Activated CD4-positive, alpha-beta T cell treated with anti-CD3 and anti-CD28 coated beads, Interleukin-2, amount 10 ng/mL, durations not matched to agents 24 days and 14 days (primary cell): ENCODE measurements at regions not wholly inside any gene's neighbourhood (a gene's known extent, or its start where the extent isn't known, plus 50 kb on each side); places are given as distances from the start of the nearest gene placed in this dataset.
"Not testable (repeated sequence)": the region's sequence is repeated elsewhere in the genome, so short reads cannot be mapped to it uniquely, and the experiment has no call there.

Source experiments
- DNase-seq: peaks from one replicate; pipeline ENCODE4 v3.0.0; 2022
- H3K27ac Mint-ChIP-seq: one replicate; pipeline ENCODE4 v1.8.0; 2022; ENCODE audit warnings: mild to moderate bottlenecking, mixed read lengths
- H3K27me3 Mint-ChIP-seq: one replicate; pipeline ENCODE4 v1.8.0; 2022; ENCODE audit warnings: mixed read lengths
- H3K36me3 Mint-ChIP-seq: one replicate; pipeline ENCODE4 v1.8.0; 2022; ENCODE audit warnings: low read depth, mild to moderate bottlenecking, mixed read lengths
- H3K4me1 Mint-ChIP-seq: one replicate; pipeline ENCODE4 v1.8.0; 2021; ENCODE audit warnings: mixed read lengths
- H3K4me3 Mint-ChIP-seq: one replicate; pipeline ENCODE4 v1.8.0; 2022; ENCODE audit warnings: mild to moderate bottlenecking, moderate library complexity, mixed read lengths
- H3K9me3 Mint-ChIP-seq: one replicate; pipeline ENCODE4 v1.8.0; 2021; ENCODE audit warnings: mixed read lengths
- intact Hi-C: fragments of 100-400 bp; cut with micrococcal nuclease; formaldehyde crosslinking; loops from one replicate; pipeline ENCODE4 v1.15.1; 2023

DNA sequence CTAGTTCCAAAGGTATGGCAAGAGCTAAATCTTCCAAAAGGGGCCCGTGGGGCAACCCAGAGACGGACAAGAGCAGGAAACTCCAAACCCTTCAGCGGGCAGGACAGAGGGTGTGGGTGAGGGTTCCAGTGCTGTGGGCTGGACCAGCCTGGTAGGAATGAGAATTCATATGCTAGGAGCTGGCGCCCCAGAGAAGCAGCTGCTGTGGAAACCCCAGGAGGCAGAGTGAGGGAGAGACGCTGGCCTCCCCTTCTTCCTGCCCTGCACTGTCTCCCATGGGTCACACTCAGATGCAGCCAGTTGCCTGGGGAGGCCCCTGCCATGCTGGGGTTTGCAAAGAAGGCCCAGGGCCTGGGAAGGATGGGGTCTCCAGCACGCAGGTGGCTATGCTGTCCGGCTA is 233.7 kb upstream of the FRG2C start:
- H3K9me3 Mint-ChIP-seq, H3K4me3 Mint-ChIP-seq, DNase-seq, intact Hi-C loops, H3K27ac Mint-ChIP-seq, H3K27me3 Mint-ChIP-seq: not testable (repeated sequence)
- Mint-ChIP-seq H3K36me3 (peaks cover 16% of the 10 kb centered on the region), H3K4me1 (peaks cover 15% of the 10 kb centered on the region)

DNA sequence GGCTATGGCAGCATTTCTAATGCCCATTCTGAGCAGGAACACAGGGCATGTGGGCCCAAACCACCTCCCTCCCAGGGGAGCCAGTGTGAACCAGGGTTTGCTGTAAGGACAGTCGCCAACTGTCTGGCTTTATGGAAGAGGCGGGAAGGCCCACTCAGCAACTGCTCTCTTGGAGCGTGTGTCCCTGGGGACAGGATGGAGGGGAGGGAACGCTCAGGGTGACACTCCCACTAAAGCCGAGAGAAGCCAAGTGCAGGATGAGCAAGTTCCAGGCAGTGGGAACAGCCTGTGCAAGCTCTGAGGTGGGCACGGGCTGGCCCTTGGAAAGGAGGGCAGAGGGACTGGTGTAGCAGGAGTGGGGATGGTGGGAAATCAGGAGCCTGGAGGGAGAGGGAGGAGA is 233.0 kb upstream of the FRG2C start:
- intact Hi-C loops, H3K9me3 Mint-ChIP-seq: not testable (repeated sequence)

DNA sequence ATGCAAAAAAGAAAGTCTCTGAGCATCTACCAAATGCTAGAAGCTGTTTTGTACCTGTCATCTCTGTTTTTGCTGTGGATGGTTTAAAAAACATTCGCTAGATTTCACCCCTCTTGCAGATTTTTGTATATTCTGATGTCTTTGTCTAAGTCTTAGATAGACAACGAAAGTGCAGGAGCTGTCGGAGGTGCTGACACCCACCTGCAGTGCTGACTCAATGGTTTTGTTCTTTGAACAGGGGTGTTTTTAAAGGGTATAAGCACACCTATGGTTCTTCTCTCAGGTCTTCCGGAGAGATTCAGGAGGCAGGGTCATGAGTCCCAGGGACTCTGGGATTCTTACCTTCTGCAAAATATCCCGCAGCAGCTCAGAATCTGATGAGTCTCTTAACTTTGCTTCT is 231.7 kb upstream of the FRG2C start:
- H3K27ac Mint-ChIP-seq, H3K9me3 Mint-ChIP-seq, H3K4me3 Mint-ChIP-seq, H3K27me3 Mint-ChIP-seq, DNase-seq, intact Hi-C loops: not testable (repeated sequence)
- Mint-ChIP-seq H3K4me1 (peaks cover 21% of the 10 kb centered on the region), H3K36me3 (peaks cover 13% of the 10 kb centered on the region)

More for the DNA sequence above, 233.0 kb upstream of the FRG2C start:
- not testable (repeated sequence) for DNase-seq, H3K27me3 Mint-ChIP-seq, H3K27ac Mint-ChIP-seq, H3K4me3 Mint-ChIP-seq
- H3K36me3 Mint-ChIP-seq: peaks cover 13% of the 10 kb centered on the region
- peaks cover 17% of the 10 kb centered on the region for H3K4me1 Mint-ChIP-seq

DNA sequence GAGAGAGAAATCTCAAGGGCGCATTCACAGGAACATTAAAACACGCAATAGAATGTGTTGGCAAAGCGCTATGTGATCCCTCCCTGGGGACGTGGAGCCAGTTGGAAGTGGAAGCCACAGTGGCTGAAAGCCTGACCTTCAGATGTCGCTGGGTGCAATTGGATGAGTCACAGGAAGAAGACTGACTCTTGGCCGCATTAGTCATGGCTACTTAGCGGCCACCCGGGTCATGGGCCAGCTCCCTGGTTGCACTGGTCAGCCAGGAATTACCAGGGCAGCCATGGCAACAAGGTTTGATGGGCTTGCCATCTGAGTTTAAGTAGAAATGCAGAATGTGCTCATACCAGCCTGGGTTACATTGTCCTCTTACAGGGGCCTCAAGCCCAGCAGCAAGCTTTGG is 231.2 kb upstream of the FRG2C start:
- H3K27me3 Mint-ChIP-seq, H3K27ac Mint-ChIP-seq, DNase-seq, intact Hi-C loops, H3K9me3 Mint-ChIP-seq: not testable (repeated sequence)
- Mint-ChIP-seq H3K36me3 (peaks cover 13% of the 10 kb centered on the region), H3K4me1 (peaks cover 21% of the 10 kb centered on the region), H3K4me3 (peak overlapping the region; percentile 32)

DNA sequence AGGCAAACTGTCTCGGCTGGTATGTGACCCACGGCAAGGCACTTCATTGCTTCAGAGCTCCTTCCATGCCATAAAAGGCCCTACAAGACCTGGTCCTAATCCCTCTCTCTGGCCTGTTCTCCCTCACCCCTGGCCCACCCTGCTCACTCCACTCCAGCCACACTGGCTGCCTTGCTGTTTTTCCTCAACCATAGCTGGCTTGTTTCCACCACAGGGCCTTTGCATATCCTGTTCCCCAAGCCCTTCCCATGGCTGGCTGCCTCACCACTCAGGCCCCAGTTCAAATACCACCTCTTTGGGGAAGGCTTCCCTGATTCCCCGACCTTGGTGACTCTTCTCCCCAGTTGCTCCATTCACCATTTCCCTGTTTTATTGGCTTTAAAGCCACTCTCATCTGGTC is 230.8 kb upstream of the FRG2C start:
- intact Hi-C loops, H3K27ac Mint-ChIP-seq, H3K27me3 Mint-ChIP-seq, DNase-seq, H3K9me3 Mint-ChIP-seq: not testable (repeated sequence)
- Mint-ChIP-seq H3K4me1 (peaks cover 21% of the 10 kb centered on the region), H3K4me3 (peak overlapping the region; percentile 32), H3K36me3 (peaks cover 13% of the 10 kb centered on the region)

DNA sequence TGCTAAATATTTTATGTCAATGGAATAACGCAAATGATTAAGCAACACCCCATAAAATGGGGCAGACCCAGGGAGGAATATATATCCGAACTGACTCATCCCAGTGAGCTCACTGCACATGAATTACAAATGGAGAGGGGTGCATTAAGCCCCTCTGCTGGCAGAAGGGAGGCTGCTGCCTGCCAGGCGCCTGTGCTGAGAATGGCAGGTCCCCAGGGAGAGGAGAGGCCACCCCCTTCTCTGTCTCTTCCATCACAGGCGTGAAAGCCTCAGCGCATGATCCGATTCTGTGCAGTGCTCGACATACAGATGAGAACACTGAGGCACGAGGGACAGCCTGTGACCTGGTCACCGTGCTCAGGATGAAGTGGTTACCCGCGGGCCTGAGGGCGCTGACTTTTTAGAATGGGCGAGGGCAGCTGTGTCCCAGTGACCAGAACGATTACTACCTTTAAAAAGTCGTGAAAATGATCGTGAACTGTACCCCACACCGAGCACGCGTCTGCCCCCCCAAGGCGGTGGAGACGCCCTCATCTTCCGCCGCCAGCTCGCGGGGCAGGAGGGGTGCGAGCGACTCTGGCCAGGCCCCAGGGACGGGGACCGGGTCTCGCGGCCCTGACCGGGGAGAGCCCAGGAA is 229.7 kb upstream of the FRG2C start:
- Mint-ChIP-seq H3K4me3 (peak overlapping the region; percentile 98), H3K4me1 (peaks cover 15% of the 10 kb centered on the region), H3K27ac (peak overlapping the region; percentile 99)
- H3K9me3 Mint-ChIP-seq, DNase-seq, H3K27me3 Mint-ChIP-seq, H3K36me3 Mint-ChIP-seq, intact Hi-C loops: not testable (repeated sequence)

DNA sequence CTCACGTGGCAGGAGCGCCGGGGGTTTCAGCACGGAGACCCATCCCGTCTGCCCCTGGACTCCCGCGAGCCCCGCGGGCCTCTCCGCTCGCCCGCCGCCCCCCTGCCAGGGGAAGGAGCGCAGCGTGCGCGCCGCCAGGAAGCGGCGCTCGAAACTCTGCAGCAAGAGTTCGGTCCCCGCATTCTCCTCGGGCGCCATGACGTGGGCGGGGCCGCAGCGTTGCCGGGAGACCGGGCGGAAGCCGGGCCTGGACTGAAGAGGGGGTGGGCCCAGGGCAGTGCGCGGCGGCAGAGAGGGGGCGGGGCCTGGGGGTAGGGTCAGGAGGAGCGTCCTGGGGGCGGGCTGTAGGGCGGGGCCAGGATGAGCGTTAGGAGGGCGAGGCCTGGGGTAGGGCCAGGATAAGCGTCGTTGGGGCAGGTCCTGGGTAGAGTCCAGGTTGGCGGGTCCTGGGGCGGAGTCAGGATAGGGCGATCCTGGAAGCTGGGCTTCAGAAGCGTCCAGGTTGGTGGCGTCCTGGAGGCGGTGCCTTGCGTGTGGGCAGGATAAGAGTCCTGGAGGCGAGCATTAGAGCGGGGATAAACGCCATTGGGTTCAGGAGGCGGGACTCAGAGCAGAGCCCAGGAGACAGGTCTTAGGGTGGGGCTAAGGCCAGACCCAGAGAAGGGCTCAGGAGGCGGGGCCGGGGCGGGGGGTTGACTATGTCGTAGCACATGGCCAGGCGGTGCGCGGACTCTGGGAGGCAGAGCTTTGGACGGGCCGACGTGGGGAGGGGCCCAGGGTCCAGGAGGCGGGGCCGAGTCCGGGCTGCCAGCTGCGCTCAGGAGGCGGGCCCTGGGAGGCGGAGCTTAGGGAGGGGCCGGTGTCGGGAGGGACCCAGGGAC is 229.0 kb upstream of the FRG2C start:
- Mint-ChIP-seq H3K4me1 (peaks cover 14% of the 10 kb centered on the region), H3K4me3 (peak overlapping the region; percentile 98), H3K27ac (peak overlapping the region; percentile 99)
- intact Hi-C loops, H3K27me3 Mint-ChIP-seq, H3K9me3 Mint-ChIP-seq, H3K36me3 Mint-ChIP-seq: not testable (repeated sequence)
- DNase-seq: peak; percentile 98

DNA sequence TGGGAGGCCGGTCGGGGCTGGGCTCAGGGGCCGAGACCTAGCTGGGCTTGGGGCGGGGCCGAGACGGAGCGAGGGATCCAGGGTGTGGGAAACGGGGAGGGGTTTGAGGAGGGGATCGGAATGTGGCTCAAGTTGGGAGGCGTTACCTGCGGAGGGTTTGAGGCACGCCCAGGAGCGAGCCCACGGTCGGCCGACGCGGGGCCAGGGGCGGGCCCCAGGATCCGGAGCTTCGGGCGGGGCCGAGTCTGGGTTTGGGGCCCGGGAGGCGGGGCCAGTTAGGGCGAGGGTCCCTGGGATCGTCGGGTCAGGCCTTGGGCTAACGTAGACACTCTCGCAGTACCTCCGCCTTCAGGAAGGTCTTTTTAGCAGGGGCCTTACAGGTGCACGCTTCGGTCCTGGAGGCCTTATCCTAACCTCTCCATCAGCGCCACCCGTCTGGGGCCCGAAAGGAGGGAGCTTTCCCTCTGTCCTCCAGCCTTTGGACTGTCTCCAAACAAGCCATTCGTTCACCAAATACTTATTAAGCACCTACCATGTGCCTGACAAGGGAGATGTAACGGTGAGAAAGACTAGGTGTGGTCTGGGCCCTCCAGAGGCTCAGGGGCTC is 228.2 kb upstream of the FRG2C start:
- intact Hi-C loops, H3K36me3 Mint-ChIP-seq, H3K9me3 Mint-ChIP-seq, H3K27me3 Mint-ChIP-seq, DNase-seq: not testable (repeated sequence)
- Mint-ChIP-seq H3K4me1 (peaks cover 14% of the 10 kb centered on the region), H3K4me3 (peak overlapping the region; percentile 98), H3K27ac (peak overlapping the region; percentile 99)

DNA sequence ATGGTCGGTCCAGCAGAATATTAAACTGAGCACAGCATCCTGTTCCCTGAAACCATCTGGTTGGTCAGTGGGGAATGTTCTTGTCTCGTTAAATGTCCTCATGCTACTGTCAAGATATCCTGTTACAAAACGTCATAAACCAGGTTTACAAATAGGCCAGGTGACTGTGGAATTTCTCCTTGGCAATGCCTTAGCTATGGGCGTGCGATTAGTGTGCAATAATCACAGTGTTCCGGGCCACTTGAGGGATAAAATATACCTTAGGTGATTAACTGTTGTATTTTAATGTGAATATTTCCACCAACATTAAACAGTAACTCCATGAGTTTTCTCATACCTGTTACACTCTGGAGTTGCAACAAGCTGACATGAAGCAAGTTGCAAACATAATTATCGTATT is 223.1 kb upstream of the FRG2C start:
- DNase-seq, H3K36me3 Mint-ChIP-seq, H3K27me3 Mint-ChIP-seq, H3K4me1 Mint-ChIP-seq, H3K4me3 Mint-ChIP-seq, H3K27ac Mint-ChIP-seq, H3K9me3 Mint-ChIP-seq, intact Hi-C loops: not testable (repeated sequence)

DNA sequence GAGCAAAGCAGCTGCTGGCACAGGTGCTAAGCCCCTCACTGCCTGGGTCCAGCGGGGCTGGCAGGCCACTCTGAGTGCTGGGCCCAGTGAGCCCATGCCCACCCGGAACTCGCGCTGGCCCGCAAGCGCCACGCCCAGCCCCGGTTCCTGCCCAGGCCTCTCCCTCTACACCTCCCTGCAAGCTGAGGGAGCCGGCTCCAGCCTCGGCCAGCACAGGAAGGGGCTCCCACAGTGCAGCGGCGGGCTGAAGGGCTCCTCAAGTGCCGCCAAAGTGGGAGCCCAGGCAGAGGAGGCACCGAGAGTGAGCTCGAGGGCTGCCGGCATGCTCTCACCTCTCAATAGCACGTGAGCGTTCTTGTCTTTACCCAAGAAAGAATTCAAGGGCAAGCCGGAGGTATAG is 219.5 kb upstream of the FRG2C start:
- H3K9me3 Mint-ChIP-seq, H3K4me3 Mint-ChIP-seq, H3K36me3 Mint-ChIP-seq, DNase-seq, intact Hi-C loops, H3K27me3 Mint-ChIP-seq, H3K4me1 Mint-ChIP-seq, H3K27ac Mint-ChIP-seq: not testable (repeated sequence)

DNA sequence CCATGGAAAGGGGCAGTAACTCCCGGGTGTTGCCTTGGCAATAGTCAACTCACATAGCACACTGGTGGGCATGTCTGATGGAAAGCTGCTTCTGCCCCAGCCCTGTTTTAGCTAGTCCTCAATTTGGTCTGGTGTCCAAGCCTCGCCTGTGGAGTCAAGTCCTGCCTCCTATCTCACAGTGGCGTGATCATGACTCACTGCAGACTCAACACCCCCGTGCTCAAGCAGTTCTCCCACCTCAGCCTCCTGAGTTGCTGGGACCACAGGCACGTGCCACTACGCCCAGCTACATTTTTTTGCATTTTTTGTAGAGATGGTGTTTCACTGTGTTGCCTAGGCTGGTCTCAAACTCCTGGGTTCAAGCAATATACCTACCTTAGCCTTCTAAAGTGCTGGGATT is 218.9 kb upstream of the FRG2C start:
- H3K36me3 Mint-ChIP-seq, H3K4me1 Mint-ChIP-seq, DNase-seq, H3K27me3 Mint-ChIP-seq, H3K27ac Mint-ChIP-seq, H3K4me3 Mint-ChIP-seq, intact Hi-C loops, H3K9me3 Mint-ChIP-seq: not testable (repeated sequence)

DNA sequence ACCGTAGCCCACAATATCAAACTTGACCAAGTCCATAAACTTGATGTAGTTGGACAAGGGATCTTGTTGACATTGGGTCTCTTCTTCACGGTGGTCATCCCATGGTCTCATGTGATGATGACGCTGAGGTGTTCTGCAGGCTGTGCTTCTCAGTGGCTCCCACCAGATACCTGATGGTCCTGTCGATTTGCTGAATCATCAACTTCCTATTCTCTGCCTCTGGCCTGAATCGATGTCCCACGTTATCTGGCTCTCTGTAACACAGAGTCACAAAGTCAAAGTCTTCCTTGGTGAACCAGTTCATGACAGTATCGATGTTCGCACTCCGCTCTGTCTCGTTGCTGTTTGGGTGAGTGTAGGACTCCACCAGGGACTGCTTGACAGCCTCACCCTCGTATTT is 217.2 kb upstream of the FRG2C start:
- H3K4me1 Mint-ChIP-seq, DNase-seq, H3K27ac Mint-ChIP-seq, H3K4me3 Mint-ChIP-seq, H3K9me3 Mint-ChIP-seq, H3K27me3 Mint-ChIP-seq, intact Hi-C loops, H3K36me3 Mint-ChIP-seq: not testable (repeated sequence)

DNA sequence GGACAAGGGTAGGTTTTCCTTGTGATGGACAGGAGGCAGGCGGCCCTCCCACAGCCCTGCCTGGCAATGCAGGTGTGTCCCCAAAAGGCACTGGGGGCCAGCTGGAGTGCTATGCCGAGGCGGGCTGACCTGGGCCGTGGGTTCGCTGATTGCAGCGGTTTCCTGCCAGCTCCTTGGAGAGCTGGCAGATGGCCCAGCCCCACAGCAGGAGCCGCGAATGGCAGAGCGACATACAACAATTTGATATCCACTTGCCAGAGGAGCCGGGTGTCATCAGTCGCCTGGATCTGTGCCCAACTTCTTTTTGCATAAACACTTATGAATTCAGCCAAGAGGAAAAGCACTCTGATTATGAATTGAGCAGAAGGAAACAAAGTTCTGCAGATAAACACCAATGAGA is 210.8 kb upstream of the FRG2C start:
- DNase-seq, H3K27me3 Mint-ChIP-seq, H3K4me3 Mint-ChIP-seq, H3K36me3 Mint-ChIP-seq, H3K9me3 Mint-ChIP-seq, H3K4me1 Mint-ChIP-seq, H3K27ac Mint-ChIP-seq, intact Hi-C loops: not testable (repeated sequence)

DNA sequence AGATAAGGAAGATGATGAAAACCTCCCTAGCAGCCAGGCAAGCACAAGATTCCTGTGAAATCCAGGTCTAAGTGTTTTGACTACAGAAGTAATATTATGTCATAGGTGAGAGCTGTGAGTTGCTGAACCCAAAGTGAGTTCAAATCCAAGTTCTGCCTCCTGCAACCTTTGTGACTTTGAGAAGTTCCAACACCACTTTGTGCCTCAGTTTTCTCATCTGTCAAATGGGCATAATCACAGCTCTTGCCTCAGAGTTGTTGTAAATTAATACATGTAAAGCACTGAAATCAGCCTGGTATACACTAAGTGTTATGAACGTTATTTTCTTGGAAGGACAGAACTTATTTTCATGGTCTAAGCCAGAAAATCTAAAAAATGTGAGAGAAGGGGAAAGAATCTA is 210.3 kb upstream of the FRG2C start:
- H3K27ac Mint-ChIP-seq, H3K27me3 Mint-ChIP-seq, H3K4me1 Mint-ChIP-seq, intact Hi-C loops, H3K9me3 Mint-ChIP-seq, H3K36me3 Mint-ChIP-seq, DNase-seq, H3K4me3 Mint-ChIP-seq: not testable (repeated sequence)
